HUES48 (cell line): ENCODE measurements at regions not wholly inside any gene's neighbourhood (a gene's known extent, or its start where the extent isn't known, plus 50 kb on each side); places are given as distances from the start of the nearest gene placed in this dataset.
A peak's percentile ranks its signal among the peaks of the same experiment; 100 is the strongest.

Experiments
- H3K27ac ChIP-seq: one replicate; pipeline ENCODE4 v1.7.0; 2013; ENCODE audit warnings: low read depth, low read length, inconsistent platforms
- H3K27me3 ChIP-seq: 2 replicates; pipeline ENCODE4 v1.6.1; 2013; ENCODE audit warnings: mild to moderate bottlenecking, low read length; ENCODE audit not compliant: control insufficient read depth, insufficient read depth
- H3K36me3 ChIP-seq: 2 replicates; pipeline ENCODE4 v1.6.1; 2013; ENCODE audit warnings: low read length; ENCODE audit not compliant: control insufficient read depth, insufficient read depth
- H3K4me1 ChIP-seq: 2 replicates; pipeline ENCODE4 v1.6.1; 2013; ENCODE audit warnings: mild to moderate bottlenecking, low read length; ENCODE audit not compliant: control insufficient read depth, insufficient read depth
- H3K4me3 ChIP-seq: 2 replicates; pipeline ENCODE4 v1.5.1; 2013; ENCODE audit warnings: mild to moderate bottlenecking, low read depth, low read length
- H3K9ac ChIP-seq: 2 replicates; pipeline ENCODE4 v1.6.1; 2013; ENCODE audit warnings: mild to moderate bottlenecking, low read depth, low read length, moderate library complexity
- H3K9me3 ChIP-seq: 2 replicates; pipeline ENCODE4 v1.6.1; 2013; ENCODE audit warnings: low read length; ENCODE audit not compliant: control insufficient read depth, insufficient read depth

DNA sequence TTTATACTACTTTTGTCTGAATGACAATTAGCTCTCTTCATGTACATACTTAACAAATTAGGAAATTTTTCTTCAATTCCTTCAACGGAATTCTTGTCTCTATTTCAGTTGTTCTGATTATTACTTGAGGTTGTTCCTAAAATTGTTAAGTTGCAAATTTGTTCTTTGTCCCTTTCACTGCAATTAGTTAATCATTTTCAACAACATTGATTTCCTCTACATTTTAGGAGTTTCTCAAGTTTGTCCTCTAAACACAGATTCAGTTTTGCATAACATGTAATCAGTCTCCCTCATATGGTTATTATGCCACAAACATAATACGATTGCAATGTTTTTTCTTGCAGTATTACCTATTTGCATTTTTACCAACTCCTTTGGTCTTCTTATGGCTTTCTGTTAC, 283.5 kb downstream of the SV2B start:
- no peaks in the 10 kb centered on the region for H3K27me3 ChIP-seq
- H3K4me1 ChIP-seq: peaks cover 2% of the 10 kb centered on the region; the same call in 1 of the 2 replicates
- no peak overlapping the region for H3K27ac ChIP-seq
- no peak overlapping the region for H3K9ac ChIP-seq
- H3K9me3 ChIP-seq: no peaks in the 10 kb centered on the region
- no peak overlapping the region for H3K4me3 ChIP-seq
- H3K36me3 ChIP-seq: no peaks in the 10 kb centered on the region

DNA sequence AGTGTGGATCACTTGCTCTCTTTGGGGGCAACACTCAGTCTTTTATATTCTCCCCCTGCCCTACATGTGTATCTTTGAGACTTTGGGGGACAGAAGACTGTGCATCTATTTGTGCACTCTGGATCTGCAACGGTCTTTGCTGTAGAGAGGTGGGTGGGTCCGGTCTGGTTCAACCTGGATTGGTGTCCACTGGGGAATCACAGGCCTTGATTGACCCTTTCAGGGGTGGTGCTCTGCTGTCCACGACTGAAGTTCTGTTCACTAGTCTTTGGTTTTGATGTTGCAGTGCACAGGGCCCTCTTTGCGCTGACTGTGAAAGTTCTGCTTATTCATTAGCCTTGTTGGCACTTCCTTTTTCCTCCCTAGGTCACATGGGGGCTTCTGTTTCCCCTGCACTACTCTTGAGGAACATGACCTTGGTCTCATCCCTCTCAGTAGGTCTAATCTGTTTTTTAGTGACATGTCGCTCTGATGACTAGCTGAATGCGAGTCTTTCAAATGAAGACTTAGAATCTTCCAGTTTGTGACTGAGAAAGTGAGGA, 284.2 kb downstream of the SV2B start:
- H3K4me3 ChIP-seq: no peak overlapping the region
- H3K9me3 ChIP-seq: no peaks in the 10 kb centered on the region
- no peaks in the 10 kb centered on the region for H3K27me3 ChIP-seq
- no peak overlapping the region for H3K27ac ChIP-seq
- peaks cover 2% of the 10 kb centered on the region; the same call in 1 of the 2 replicates for H3K4me1 ChIP-seq
- no peaks in the 10 kb centered on the region for H3K36me3 ChIP-seq
- no peak overlapping the region for H3K9ac ChIP-seq

DNA sequence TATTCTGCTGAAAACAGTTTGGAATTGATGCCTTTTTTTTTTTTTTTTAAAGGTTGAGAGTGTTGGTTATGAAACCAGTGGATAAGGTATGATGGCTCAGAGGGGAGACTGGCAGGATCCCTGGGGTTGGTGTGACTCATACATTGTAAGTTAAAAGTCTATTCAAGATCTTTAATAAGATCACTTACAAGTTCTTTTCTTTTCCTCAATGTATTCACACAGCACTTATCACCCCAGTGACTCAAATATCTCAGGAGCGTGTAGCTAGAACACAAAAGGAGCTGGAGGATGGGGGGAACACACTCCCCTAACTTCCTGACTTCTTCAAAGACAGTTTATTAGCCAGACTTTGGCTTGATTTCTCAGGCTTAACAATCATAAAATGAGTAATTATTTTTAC, 285.3 kb downstream of the SV2B start:
- H3K4me3 ChIP-seq: no peak overlapping the region
- no peak overlapping the region for H3K9ac ChIP-seq
- no peaks in the 10 kb centered on the region for H3K27me3 ChIP-seq
- no peaks in the 10 kb centered on the region for H3K9me3 ChIP-seq
- H3K4me1 ChIP-seq: peaks cover 2% of the 10 kb centered on the region; the same call in 1 of the 2 replicates
- no peaks in the 10 kb centered on the region for H3K36me3 ChIP-seq
- peak overlapping the region; percentile 65 for H3K27ac ChIP-seq

DNA sequence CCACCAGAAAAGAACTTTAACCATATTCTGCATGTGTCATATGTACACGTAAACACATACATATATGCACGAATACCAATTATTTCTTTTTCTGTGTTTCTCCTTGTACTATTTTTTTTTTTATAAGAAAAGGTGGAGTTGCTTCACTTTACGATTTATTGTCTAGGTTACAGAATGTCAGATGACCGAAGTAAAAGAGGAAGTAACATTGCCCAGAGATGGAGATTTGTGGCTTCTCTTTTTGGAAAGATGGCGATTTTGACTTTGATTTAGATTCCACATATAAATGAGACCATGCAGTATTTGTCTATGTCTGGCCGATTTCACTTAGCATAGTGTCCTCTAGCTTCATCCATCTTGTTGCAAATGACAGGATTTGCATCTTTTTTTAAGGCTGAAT, 293.1 kb downstream of the SV2B start:
- Histone ChIP-seq H3K36me3 (no peaks in the 10 kb centered on the region), H3K27ac (no peak overlapping the region), H3K9ac (no peak overlapping the region), H3K9me3 (no peaks in the 10 kb centered on the region), H3K27me3 (no peaks in the 10 kb centered on the region), H3K4me3 (no peak overlapping the region), H3K4me1 (no peaks in the 10 kb centered on the region)

DNA sequence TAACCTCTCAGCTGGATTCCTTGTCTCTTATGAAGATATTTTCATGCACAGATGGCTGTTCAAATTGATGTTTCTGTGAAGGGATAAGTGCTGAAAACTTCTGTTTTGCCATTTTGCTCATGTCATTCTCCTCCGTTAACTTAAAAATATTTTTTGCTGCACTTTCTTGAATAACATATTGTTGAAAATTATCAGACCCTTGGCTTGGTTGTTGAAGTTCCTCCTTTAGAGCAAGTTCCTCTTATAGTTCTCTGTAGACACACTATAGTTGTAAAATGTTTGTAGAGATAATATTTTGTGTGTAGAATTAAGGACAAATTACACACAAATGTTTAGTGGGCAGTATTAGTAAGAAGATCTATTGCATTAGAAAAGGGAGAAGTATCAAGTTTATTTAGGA, 300.4 kb downstream of the SV2B start:
- no peaks in the 10 kb centered on the region for H3K4me1 ChIP-seq
- H3K27me3 ChIP-seq: no peaks in the 10 kb centered on the region
- no peaks in the 10 kb centered on the region for H3K9me3 ChIP-seq
- no peaks in the 10 kb centered on the region for H3K36me3 ChIP-seq
- no peak overlapping the region for H3K9ac ChIP-seq
- H3K4me3 ChIP-seq: no peak overlapping the region
- no peak overlapping the region for H3K27ac ChIP-seq

DNA sequence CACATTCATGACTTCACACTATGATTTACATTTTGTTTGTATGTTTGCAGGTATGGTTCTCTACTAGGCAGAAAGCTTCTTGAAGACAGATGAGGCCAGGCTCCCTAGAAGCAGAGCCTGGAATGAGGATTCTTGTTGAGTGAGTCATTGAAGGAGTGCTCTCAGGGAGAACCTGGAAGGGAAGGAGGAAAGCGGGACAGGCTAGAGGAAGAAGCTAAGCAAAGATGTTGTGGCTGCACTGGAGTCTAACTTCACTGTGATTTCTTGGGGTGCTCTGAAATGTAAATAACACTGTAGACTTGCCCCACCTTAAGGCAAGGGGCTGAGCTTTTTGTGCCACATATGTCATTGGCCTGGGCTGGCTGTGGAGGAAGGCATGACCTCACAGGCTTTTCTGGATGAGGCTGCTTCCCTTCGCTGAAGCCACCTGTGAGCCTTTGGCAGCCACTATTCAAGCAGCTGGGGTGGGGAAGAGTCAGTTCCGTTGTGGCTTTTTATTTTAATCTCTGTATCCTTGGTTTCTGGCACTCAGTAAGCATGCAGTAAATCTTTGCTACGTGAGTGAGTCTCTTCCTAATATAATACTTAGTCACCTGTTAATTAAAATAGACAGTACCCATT, 307.3 kb downstream of the SV2B start:
- Histone ChIP-seq H3K4me3 (no peak overlapping the region), H3K4me1 (peaks cover 6% of the 10 kb centered on the region; the same call in 1 of the 2 replicates), H3K27me3 (no peaks in the 10 kb centered on the region), H3K36me3 (no peaks in the 10 kb centered on the region), H3K9ac (no peak overlapping the region), H3K27ac (no peak overlapping the region), H3K9me3 (no peaks in the 10 kb centered on the region)

DNA sequence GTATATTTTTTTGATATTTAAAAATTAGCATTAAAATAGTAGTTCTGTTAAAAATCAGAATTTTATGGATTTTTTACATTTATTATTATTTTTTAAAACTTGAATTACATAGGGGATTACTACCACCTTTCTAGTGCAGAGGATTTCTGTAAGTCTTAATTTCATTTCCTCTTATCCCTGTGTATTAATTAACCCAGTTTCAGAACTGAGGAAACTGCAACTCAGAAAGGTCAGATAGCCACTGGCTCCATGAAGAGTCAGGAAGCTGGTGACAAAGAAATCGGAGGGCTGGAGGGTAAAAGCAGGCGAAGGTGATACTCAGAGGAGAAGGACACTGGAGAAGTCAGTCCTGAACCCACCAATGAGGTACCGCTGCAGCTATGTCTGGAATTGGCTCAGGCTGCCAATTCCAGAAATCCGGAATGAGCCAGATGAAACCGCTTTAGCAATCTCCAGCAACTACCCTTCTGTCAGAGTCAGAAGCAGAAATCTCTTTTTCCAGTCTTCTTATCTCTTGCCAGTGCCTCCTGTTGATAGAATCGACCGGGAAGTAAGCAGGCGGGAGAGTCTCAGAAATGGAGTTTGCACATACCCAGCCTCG, 308.5 kb downstream of the SV2B start:
- Histone ChIP-seq H3K4me1 (peaks cover 6% of the 10 kb centered on the region; the same call in 1 of the 2 replicates), H3K9ac (no peak overlapping the region), H3K27ac (no peak overlapping the region), H3K4me3 (no peak overlapping the region), H3K27me3 (no peaks in the 10 kb centered on the region), H3K36me3 (no peaks in the 10 kb centered on the region), H3K9me3 (no peaks in the 10 kb centered on the region)

DNA sequence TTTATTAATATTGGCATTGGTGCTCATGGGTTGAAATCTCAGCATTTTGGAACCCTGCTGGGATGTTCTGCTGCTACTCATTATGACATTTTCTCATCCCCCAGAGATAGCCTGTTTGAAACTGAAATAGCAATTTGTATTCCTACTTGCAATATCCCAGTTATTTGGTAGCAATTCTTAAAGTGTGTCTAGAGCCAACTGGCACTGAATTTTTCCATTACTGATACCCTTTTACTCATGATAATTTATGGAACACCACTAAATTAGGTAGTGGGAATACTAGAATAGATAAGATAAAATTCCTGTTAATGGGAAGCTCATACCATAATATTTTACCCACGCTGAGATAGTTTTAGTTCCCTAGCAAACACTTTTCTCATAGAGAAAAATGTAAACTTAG, 309.3 kb downstream of the SV2B start:
- no peak overlapping the region for H3K27ac ChIP-seq
- H3K27me3 ChIP-seq: no peaks in the 10 kb centered on the region
- H3K9me3 ChIP-seq: no peaks in the 10 kb centered on the region
- no peak overlapping the region for H3K4me3 ChIP-seq
- H3K9ac ChIP-seq: no peak overlapping the region
- H3K36me3 ChIP-seq: no peaks in the 10 kb centered on the region
- H3K4me1 ChIP-seq: peaks cover 6% of the 10 kb centered on the region; the same call in 1 of the 2 replicates

DNA sequence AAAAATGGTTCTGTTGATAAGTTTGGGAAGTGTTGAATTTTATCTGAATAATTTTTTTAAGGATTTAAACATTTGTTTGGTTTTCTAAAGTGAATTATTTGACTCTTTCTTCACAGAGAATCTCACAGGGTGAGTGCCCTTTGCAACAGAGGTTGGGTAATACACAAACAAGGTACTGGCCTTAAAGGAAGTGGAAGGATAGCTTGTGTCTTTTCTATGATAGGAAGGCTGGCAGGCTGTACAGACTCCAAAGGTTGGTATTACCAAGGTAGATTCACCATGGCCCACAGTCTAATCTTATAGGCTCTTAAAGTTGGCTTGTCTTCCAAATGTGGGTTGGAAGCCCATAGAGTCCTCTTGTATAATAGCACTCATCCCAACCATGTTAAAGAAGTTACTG, 311.5 kb downstream of the SV2B start:
- no peaks in the 10 kb centered on the region for H3K9me3 ChIP-seq
- no peaks in the 10 kb centered on the region for H3K27me3 ChIP-seq
- H3K36me3 ChIP-seq: no peaks in the 10 kb centered on the region
- H3K4me3 ChIP-seq: no peak overlapping the region
- H3K27ac ChIP-seq: no peak overlapping the region
- no peak overlapping the region for H3K9ac ChIP-seq
- H3K4me1 ChIP-seq: peaks cover 6% of the 10 kb centered on the region; the same call in 1 of the 2 replicates

DNA sequence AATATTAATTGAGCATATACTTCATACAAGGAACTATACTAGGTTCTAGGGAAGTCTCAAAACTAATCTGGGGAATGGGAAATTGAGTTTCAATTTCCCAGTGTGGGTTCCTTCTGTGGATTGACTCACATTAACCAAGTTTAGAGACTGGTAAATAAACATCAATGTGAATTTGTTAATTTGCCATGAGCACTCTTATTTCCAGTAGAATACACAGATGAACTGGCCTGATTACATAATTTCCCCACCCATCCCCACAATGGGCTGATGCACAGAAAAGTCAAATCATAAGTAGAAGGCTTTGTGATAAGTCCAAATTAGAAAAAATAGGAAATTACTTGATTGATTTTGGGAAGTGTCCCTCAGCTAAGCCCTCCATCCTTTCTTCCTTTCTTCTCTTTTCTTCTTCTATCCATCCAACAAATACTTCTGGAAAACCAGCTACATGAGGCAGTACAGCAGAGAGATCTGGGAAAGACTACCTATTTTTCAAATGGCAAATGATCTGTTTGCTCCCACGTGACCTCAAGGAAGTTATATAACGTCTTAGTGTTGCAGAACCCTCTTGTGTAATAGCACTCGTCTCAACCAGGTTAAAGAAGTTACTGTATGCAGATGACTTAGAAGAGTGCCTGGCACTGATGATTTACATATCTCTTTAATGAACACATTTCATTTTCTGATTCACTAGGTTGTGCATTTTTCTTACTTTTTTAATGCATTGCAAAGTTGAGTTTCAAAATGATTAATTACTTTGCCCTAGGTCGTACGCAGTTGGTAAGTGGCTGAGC, 312.3 kb downstream of the SV2B start:
- Histone ChIP-seq H3K9me3 (no peaks in the 10 kb centered on the region), H3K4me1 (peaks cover 2% of the 10 kb centered on the region; the same call in 1 of the 2 replicates), H3K27ac (no peak overlapping the region), H3K36me3 (no peaks in the 10 kb centered on the region), H3K4me3 (no peak overlapping the region), H3K27me3 (no peaks in the 10 kb centered on the region), H3K9ac (no peak overlapping the region)

DNA sequence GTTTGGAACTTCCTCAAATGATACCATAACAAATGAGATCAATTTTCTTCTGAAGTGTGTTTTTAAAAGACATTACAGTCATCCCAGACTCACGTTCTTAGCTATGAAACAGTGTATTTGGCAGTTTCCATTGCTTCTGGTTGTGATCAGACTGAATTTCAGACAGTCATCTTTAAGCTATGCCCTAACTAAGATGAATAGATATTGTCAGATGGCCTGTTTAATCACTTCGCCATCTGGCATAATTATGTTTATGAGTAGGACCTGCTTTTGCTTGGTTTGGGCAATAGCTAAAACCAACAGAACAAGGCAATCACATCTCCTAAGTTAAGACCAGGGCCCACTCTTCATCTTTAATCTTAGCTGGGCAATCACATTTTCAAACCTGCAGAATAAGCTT, 313.1 kb downstream of the SV2B start:
- Histone ChIP-seq H3K27ac (no peak overlapping the region), H3K36me3 (no peaks in the 10 kb centered on the region), H3K4me1 (no peaks in the 10 kb centered on the region), H3K27me3 (no peaks in the 10 kb centered on the region), H3K9ac (no peak overlapping the region), H3K4me3 (no peak overlapping the region), H3K9me3 (no peaks in the 10 kb centered on the region)
